ENCODE measurements at regions not wholly inside any gene's neighbourhood (a gene's known extent, or its start where the extent isn't known, plus 50 kb on each side); places are given as distances from the start of the nearest gene placed in this dataset.

- TF ChIP-seq CTCF (IDR thresholded peaks at IDR 0.05) (no peak), POLR2A (IDR thresholded peaks at IDR 0.05) (no peak)
Observed at GRCh38 chr2:220226546-220226945, 599.1 kb downstream of the SLC4A3 start.
